ENCODE measurements at regions not wholly inside any gene's neighbourhood (a gene's known extent, or its start where the extent isn't known, plus 50 kb on each side); places are given as distances from the start of the nearest gene placed in this dataset.

DNA sequence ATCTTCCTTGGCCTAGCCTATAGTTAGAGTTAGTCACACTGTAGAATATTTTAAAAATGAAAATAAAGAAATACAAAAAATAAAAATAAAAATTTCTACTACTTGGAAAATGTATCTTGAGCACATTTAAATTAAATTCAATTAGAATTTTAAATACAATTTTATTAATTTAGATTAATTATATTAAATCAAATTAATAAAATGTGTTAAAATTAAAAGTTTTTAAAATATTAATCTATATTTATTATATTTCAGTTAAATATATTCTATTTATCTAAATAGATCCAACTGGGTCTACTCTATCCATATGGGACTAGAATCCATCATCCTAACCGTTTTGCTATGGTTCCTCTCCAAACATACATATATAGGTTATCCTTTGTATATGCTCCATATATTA lies 588.3 kb upstream of the TMPRSS15 start:
- TF ChIP-seq, protein P1, sequence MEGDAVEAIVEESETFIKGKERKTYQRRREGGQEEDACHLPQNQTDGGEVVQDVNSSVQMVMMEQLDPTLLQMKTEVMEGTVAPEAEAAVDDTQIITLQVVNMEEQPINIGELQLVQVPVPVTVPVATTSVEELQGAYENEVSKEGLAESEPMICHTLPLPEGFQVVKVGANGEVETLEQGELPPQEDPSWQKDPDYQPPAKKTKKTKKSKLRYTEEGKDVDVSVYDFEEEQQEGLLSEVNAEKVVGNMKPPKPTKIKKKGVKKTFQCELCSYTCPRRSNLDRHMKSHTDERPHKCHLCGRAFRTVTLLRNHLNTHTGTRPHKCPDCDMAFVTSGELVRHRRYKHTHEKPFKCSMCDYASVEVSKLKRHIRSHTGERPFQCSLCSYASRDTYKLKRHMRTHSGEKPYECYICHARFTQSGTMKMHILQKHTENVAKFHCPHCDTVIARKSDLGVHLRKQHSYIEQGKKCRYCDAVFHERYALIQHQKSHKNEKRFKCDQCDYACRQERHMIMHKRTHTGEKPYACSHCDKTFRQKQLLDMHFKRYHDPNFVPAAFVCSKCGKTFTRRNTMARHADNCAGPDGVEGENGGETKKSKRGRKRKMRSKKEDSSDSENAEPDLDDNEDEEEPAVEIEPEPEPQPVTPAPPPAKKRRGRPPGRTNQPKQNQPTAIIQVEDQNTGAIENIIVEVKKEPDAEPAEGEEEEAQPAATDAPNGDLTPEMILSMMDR (conservative IDR thresholded peaks at IDR 0.05 in 1 of 2, IDR thresholded peaks at IDR 0.05 in 1 of 2; ENCODE audit: extremely low read depth in 1 of 2, insufficient read depth in 1 of 2, low read depth in 1 of 2, low read length in 2 of 2), result no peak
- no peak for TF ChIP-seq EZH2 (IDR thresholded peaks at IDR 0.05; ENCODE audit: borderline replicate concordance, low read length)

Measured in mammary epithelial cell (primary cell).